DMS79 (cell line): ENCODE measurements at regions not wholly inside any gene's neighbourhood (a gene's known extent, or its start where the extent isn't known, plus 50 kb on each side); places are given as distances from the start of the nearest gene placed in this dataset.
"Not testable (repeated sequence)": the region's sequence is repeated elsewhere in the genome, so short reads cannot be mapped to it uniquely, and the experiment has no call there.

Experiments
- DNase-seq: peaks from one replicate; lab custom pipeline; 2025; lab: John Stamatoyannopoulos, UW

GRCh38 chr4:189514209-189514608 lies 426.5 kb upstream of the FRG1 start:
- no peak for DNase-seq

GRCh38 chr4:189516902-189517301 lies 423.8 kb upstream of the FRG1 start:
- DNase-seq: no peak

- no peak for DNase-seq
Observed at GRCh38 chr4:189519186-189519585, 421.5 kb upstream of the FRG1 start.

GRCh38 chr4:189525304-189525703 lies 415.4 kb upstream of the FRG1 start:
- no peak for DNase-seq

GRCh38 chr4:189530848-189531247 lies 409.8 kb upstream of the FRG1 start:
- no peak for DNase-seq

- DNase-seq: no peak
Observed at GRCh38 chr4:189533603-189534002, 407.1 kb upstream of the FRG1 start.

- DNase-seq: no peak
Observed at GRCh38 chr4:189547559-189547958, 393.1 kb upstream of the FRG1 start.

- no peak for DNase-seq
Observed at GRCh38 chr4:189548484-189549125, 392.1 kb upstream of the FRG1 start.

- not testable (repeated sequence) for DNase-seq
Observed at GRCh38 chr4:189551931-189552670, 388.6 kb upstream of the FRG1 start.

- DNase-seq: not testable (repeated sequence)
Observed at GRCh38 chr4:189560605-189561004, 380.1 kb upstream of the FRG1 start.

- not testable (repeated sequence) for DNase-seq
Observed at GRCh38 chr4:189563751-189564150, 376.9 kb upstream of the FRG1 start.

- DNase-seq: not testable (repeated sequence)
Observed at GRCh38 chr4:189566271-189566670, 374.4 kb upstream of the FRG1 start.

GRCh38 chr4:189566900-189567299 lies 373.8 kb upstream of the FRG1 start:
- not testable (repeated sequence) for DNase-seq

GRCh38 chr4:189579645-189580044 lies 361.0 kb upstream of the FRG1 start:
- DNase-seq: not testable (repeated sequence)

- not testable (repeated sequence) for DNase-seq
Observed at GRCh38 chr4:189586908-189587632, 353.6 kb upstream of the FRG1 start.

GRCh38 chr4:189589201-189589600 lies 351.5 kb upstream of the FRG1 start:
- not testable (repeated sequence) for DNase-seq

- DNase-seq: no peak
Observed at GRCh38 chr4:189592890-189593289, 347.8 kb upstream of the FRG1 start.

- DNase-seq: no peak
Observed at GRCh38 chr4:189597341-189597740, 343.3 kb upstream of the FRG1 start.

- no peak for DNase-seq
Observed at GRCh38 chr4:189600264-189600663, 340.4 kb upstream of the FRG1 start.

- no peak for DNase-seq
Observed at GRCh38 chr4:189600718-189601435, 339.8 kb upstream of the FRG1 start.

GRCh38 chr4:189602827-189603226 lies 337.8 kb upstream of the FRG1 start:
- not testable (repeated sequence) for DNase-seq

GRCh38 chr4:189610571-189610970 lies 330.1 kb upstream of the FRG1 start:
- DNase-seq: not testable (repeated sequence)
